A673 (cell line): ENCODE measurements at regions not wholly inside any gene's neighbourhood (a gene's known extent, or its start where the extent isn't known, plus 50 kb on each side); places are given as distances from the start of the nearest gene placed in this dataset.

Experiments
- CTCF ChIP-seq: fragments of 300-800, 200-600 bp; sonication (generic); conservative IDR thresholded peaks from 2 replicates; pipeline ENCODE4 v1.5.1; 2017; ENCODE audit warnings: low read depth, mild to moderate bottlenecking, antibody characterized with exemption, low read length, moderate library complexity, mixed read lengths
- EZH2 ChIP-seq: fragments of 200-600 bp; sonication (generic); IDR thresholded peaks from 2 replicates; pipeline ENCODE4 v1.6.1; 2017; ENCODE audit warnings: borderline replicate concordance, low read depth, mild to moderate bottlenecking, mixed read lengths, antibody characterized with exemption, low read length; ENCODE audit not compliant: poor library complexity, severe bottlenecking

GRCh38 chr10:2604891-2605290 lies 462.5 kb upstream of the PFKP start:
- TF ChIP-seq CTCF: no peak
- TF ChIP-seq EZH2: no peak
